ENCODE measurements at regions not wholly inside any gene's neighbourhood (a gene's known extent, or its start where the extent isn't known, plus 50 kb on each side); places are given as distances from the start of the nearest gene placed in this dataset.

GRCh38 chr2:16330012-16330411 lies 335.6 kb downstream of the CYRIA start:
- WGBS (ENCODE audit: extremely low coverage, insufficient read length, low lambda C conversion rate): no CpG with 5 or more reads among the region's 8 CpGs
- Mint-ChIP-seq H3K36me3 (ENCODE audit: insufficient read depth in 1 of 3, low read depth in 3 of 3) (no peaks in the 10 kb centered on the region; a peak in 1 of 7 replicates), H3K4me1 (peaks cover 34 to 38% of the 10 kb centered on the region in 2 experiments), H3K9me3 (no peaks in the 10 kb centered on the region), H3K27ac (peak overlapping the region in 1 of 3 experiments; percentile 74; a peak in 1 of 7 replicates), H3K27me3 (ENCODE audit: low read depth) (peaks cover 34% of the 10 kb centered on the region), H3K4me3 (peak overlapping the region in 1 of 2 experiments; percentile 6; a peak in 1 of 5 replicates)
- no peak for DNase-seq
- no peak overlapping the region for H2BK5ac ChIP-seq (ENCODE audit: insufficient read length, low read length)
- no peak overlapping the region for H2BK120ac ChIP-seq (ENCODE audit: low read depth, low read length, poor library complexity, severe bottlenecking)
- H2BK20ac ChIP-seq (ENCODE audit: low read depth, low read length, poor library complexity, severe bottlenecking): no peak overlapping the region
- no peaks in the 10 kb centered on the region for H3K23me2 ChIP-seq (ENCODE audit: insufficient read length, low read depth, low read length, poor library complexity, severe bottlenecking)
- H3K9me3 ChIP-seq (ENCODE audit: control insufficient read depth, low read depth, low read length): no peaks in the 10 kb centered on the region
- no peak overlapping the region for H2BK12ac ChIP-seq (ENCODE audit: insufficient read length, low read depth, low read length)
- H3K79me1 ChIP-seq (ENCODE audit: insufficient read depth, low read depth, low read length, poor library complexity, severe bottlenecking): no peaks in the 10 kb centered on the region
- no peak overlapping the region for H2BK15ac ChIP-seq (ENCODE audit: low read depth, low read length)
- H3K14ac ChIP-seq (ENCODE audit: insufficient read depth, low read length): no peak overlapping the region
- H2AK5ac ChIP-seq (ENCODE audit: insufficient read length, low read length): no peak overlapping the region
- no peak overlapping the region for H3K4me2 ChIP-seq (ENCODE audit: insufficient read depth, insufficient read length, low read length)
- H3K56ac ChIP-seq (ENCODE audit: insufficient read length, low read depth, low read length): no peak overlapping the region
- no peak overlapping the region for H4K8ac ChIP-seq (replicated peaks; ENCODE audit: insufficient read length, low read depth, low read length)
- TF ChIP-seq, protein P1, sequence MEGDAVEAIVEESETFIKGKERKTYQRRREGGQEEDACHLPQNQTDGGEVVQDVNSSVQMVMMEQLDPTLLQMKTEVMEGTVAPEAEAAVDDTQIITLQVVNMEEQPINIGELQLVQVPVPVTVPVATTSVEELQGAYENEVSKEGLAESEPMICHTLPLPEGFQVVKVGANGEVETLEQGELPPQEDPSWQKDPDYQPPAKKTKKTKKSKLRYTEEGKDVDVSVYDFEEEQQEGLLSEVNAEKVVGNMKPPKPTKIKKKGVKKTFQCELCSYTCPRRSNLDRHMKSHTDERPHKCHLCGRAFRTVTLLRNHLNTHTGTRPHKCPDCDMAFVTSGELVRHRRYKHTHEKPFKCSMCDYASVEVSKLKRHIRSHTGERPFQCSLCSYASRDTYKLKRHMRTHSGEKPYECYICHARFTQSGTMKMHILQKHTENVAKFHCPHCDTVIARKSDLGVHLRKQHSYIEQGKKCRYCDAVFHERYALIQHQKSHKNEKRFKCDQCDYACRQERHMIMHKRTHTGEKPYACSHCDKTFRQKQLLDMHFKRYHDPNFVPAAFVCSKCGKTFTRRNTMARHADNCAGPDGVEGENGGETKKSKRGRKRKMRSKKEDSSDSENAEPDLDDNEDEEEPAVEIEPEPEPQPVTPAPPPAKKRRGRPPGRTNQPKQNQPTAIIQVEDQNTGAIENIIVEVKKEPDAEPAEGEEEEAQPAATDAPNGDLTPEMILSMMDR (conservative IDR thresholded peaks at IDR 0.05): no peak
- no peak overlapping the region for H3K18ac ChIP-seq (ENCODE audit: insufficient read length, low read depth, low read length)
- no peaks in the 10 kb centered on the region for H3K79me2 ChIP-seq (ENCODE audit: insufficient read depth, low read length)
- H3K9ac ChIP-seq (ENCODE audit: extremely low read depth, insufficient read length, low read length): no peak overlapping the region
- no peak overlapping the region for H4K91ac ChIP-seq (ENCODE audit: insufficient read length, low read depth, low read length)
- no peaks in the 10 kb centered on the region for H4K20me1 ChIP-seq (ENCODE audit: control insufficient read depth, insufficient read depth, insufficient read length)
- no peaks in the 10 kb centered on the region for H3K27me3 ChIP-seq (ENCODE audit: insufficient read depth, low read length)
- H3K4me1 ChIP-seq (ENCODE audit: insufficient read depth, low read length): peaks cover 10% of the 10 kb centered on the region; the same call in 1 of the 2 replicates
- H3K23ac ChIP-seq (ENCODE audit: insufficient read length, low read depth, low read length): no peak overlapping the region
- no peak overlapping the region for H2AFZ ChIP-seq (ENCODE audit: low read length)
- no peak overlapping the region for H3K4ac ChIP-seq (ENCODE audit: low read depth, low read length)
- no peak overlapping the region for H3T11ph ChIP-seq (ENCODE audit: low read length)
- no peak overlapping the region for H4K5ac ChIP-seq (ENCODE audit: insufficient read length, low read depth, low read length)
- H3K27ac ChIP-seq (ENCODE audit: insufficient read length, low read depth, low read length): no peak overlapping the region

Measured in H9 (cell line).